WI38 (cell line): ENCODE measurements at regions not wholly inside any gene's neighbourhood (a gene's known extent, or its start where the extent isn't known, plus 50 kb on each side); places are given as distances from the start of the nearest gene placed in this dataset.
"Not testable (repeated sequence)": the region's sequence is repeated elsewhere in the genome, so short reads cannot be mapped to it uniquely, and the experiment has no call there.

Source experiments
- H3K4me3 ChIP-seq: 2 replicates; pipeline ENCODE4 v1.5.1; 2011; ENCODE audit warnings: low read depth, mild to moderate bottlenecking, control low read depth, low read length

GRCh38 chr1:121048293-121048752 is 135.8 kb downstream of the FAM72B start:
- H3K4me3 ChIP-seq = not testable (repeated sequence)

- H3K4me3 ChIP-seq = not testable (repeated sequence)
Measured at GRCh38 chr1:121048769-121049443, 135.2 kb downstream of the FAM72B start.

GRCh38 chr1:121050097-121050496 is 134.0 kb downstream of the FAM72B start:
- H3K4me3 ChIP-seq = not testable (repeated sequence)

- not testable (repeated sequence) for H3K4me3 ChIP-seq
Measured at GRCh38 chr1:121051161-121051790, 132.9 kb downstream of the FAM72B start.

GRCh38 chr1:121052081-121052660 is 132.0 kb downstream of the FAM72B start:
- not testable (repeated sequence) for H3K4me3 ChIP-seq

GRCh38 chr1:121054928-121055327 is 129.2 kb downstream of the FAM72B start:
- H3K4me3 ChIP-seq = not testable (repeated sequence)

- not testable (repeated sequence) for H3K4me3 ChIP-seq
Measured at GRCh38 chr1:121066925-121067324, 117.2 kb downstream of the FAM72B start.

GRCh38 chr1:121068738-121069499 is 115.2 kb downstream of the FAM72B start:
- H3K4me3 ChIP-seq = not testable (repeated sequence)

- not testable (repeated sequence) for H3K4me3 ChIP-seq
Measured at GRCh38 chr1:121073852-121074251, 110.3 kb downstream of the FAM72B start.

GRCh38 chr1:121075254-121075805 is 108.8 kb downstream of the FAM72B start:
- H3K4me3 ChIP-seq = not testable (repeated sequence)

GRCh38 chr1:121076674-121077073 is 107.5 kb downstream of the FAM72B start:
- H3K4me3 ChIP-seq = not testable (repeated sequence)

GRCh38 chr1:121079655-121080054 is 104.5 kb downstream of the FAM72B start:
- H3K4me3 ChIP-seq = not testable (repeated sequence)

- H3K4me3 ChIP-seq = not testable (repeated sequence)
Measured at GRCh38 chr1:121080197-121080903, 103.8 kb downstream of the FAM72B start.

- not testable (repeated sequence) for H3K4me3 ChIP-seq
Measured at GRCh38 chr1:121080904-121081264, 103.3 kb downstream of the FAM72B start.

- H3K4me3 ChIP-seq = not testable (repeated sequence)
Measured at GRCh38 chr1:121081625-121082199, 102.4 kb downstream of the FAM72B start.

- not testable (repeated sequence) for H3K4me3 ChIP-seq
Measured at GRCh38 chr1:121082995-121083394, 101.1 kb downstream of the FAM72B start.

GRCh38 chr1:121086249-121086648 is 97.9 kb downstream of the FAM72B start:
- not testable (repeated sequence) for H3K4me3 ChIP-seq

GRCh38 chr1:121087221-121087620 is 96.9 kb downstream of the FAM72B start:
- H3K4me3 ChIP-seq = not testable (repeated sequence)

- not testable (repeated sequence) for H3K4me3 ChIP-seq
Measured at GRCh38 chr1:121088568-121088967, 95.6 kb downstream of the FAM72B start.
